DMS 273 (cell line): ENCODE measurements at regions not wholly inside any gene's neighbourhood (a gene's known extent, or its start where the extent isn't known, plus 50 kb on each side); places are given as distances from the start of the nearest gene placed in this dataset.
"Not testable (repeated sequence)": the region's sequence is repeated elsewhere in the genome, so short reads cannot be mapped to it uniquely, and the experiment has no call there.

Experiments used
- DNase-seq: peaks from one replicate; lab custom pipeline; 2025; ENCODE audit not compliant: unreplicated experiment; lab: John Stamatoyannopoulos, UW

GRCh38 chrX:110965409-110966090, 130.4 kb upstream of the PAK3 start:
- no peak for DNase-seq

DNA sequence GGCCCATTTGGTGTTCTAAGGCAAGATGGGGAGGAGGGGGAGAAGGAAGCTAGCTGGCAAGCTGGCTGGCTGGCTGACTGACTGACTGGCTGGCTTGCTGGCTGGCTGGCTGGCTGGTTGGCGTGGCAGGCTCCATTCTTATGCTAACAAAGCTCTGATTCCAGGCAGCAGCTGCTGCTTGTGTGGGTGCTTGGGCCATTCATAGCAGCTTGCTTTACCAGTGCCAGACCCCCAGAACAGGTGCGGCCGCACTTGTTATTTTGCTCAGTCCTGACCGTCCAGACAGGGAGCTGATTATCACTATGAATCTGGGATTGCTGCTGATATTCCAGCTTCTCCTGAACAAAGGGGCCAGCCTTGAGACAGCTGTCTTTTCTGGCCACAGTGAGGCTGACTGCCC, 131.2 kb upstream of the PAK3 start:
- peak; percentile 6 for DNase-seq

DNA sequence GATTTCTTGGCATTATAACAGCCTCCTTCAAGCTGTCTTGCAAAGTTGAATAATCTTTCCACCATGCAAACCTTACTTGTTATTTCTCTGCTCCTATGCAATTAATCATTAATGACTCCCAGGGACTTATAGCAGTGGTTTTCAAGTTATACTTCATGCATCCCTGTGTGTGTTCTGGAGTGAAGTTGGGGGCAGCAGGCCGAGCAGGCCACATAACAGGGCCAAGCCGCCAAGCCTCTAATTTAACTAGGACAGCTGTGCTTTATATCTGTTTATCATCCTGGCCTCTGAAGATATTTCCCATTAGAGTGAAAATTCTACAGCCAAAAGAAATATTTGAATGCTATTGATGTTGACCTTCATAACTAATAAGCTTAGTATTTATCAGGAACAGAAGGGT, 133.5 kb upstream of the PAK3 start:
- DNase-seq, result no peak

GRCh38 chrX:110955706-110956105, 140.3 kb upstream of the PAK3 start:
- no peak for DNase-seq

DNA sequence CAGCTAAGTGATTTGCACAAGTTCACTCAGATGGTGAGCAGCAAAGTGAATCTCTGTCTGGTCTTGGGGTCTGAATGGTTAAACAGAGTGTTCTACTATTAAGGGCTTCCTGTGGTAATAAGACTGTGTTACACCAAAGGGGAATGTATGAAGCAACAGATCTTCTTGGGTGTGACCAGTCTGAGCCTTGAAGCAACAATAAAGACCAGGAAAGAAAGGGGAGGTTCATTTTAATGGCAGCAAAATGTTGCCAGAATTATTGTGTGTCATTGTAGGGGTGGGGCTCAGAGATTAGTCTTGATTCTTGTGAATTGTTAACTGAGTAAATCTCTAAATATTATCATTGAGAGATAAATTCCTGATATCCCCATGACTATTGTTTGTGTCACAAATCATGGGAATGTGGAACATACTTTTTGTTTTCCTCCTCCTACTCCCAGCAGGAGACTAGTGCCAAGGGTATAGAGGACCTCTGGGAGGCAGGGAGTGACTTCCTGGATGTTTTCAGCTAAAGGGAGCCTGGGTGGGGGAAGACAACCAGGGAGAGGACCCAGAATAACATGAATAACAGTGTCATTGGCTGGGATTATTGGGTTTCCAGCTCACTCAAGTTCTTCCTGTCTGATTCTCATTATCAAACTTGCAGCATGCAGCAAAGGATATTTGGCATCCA, 141.4 kb upstream of the PAK3 start:
- no peak for DNase-seq

DNA sequence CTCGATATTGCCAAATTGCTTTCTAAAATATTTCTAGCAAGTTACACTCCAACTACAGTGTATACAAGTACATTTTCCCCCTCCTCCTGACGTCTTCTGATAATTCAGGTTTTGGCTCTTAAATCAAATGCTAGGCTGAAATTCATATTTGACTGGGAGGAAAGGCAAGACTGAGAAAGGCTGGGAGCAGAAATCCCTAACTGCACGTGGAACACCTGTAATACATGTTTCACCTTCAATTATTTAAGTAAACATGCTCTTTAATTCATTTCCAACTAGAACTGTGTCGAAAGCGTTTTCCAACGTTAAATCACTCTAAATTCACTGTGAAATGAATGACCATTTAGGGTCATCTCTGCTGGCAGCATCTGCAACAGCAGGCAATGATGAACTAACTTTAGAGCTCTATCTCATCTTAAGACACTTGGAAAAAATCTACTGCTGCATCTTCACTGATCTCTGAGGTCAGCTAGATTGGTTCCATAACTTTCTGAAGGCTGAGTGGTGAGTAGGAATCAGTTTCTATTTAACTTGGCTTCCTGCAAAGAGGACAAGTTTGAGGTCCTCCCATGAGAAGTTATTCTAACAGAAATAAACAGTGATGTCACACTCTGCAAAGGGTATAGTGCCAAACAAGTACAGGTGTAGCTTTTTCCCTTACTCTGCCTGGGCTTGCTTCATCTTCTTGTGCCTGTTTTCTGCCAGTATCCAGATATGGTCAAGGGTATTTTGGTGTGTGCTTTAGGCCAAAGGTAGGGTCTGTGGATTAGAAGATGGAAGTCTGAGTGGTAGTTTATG, 144.3 kb upstream of the PAK3 start:
- DNase-seq, result no peak

- no peak for DNase-seq
These were observed 149.4 kb upstream of the CHRDL1 start for GRCh38 chrX:110944751-110945675.

GRCh38 chrX:110944311-110944750, 148.7 kb upstream of the CHRDL1 start:
- peak; percentile 50 for DNase-seq

DNA sequence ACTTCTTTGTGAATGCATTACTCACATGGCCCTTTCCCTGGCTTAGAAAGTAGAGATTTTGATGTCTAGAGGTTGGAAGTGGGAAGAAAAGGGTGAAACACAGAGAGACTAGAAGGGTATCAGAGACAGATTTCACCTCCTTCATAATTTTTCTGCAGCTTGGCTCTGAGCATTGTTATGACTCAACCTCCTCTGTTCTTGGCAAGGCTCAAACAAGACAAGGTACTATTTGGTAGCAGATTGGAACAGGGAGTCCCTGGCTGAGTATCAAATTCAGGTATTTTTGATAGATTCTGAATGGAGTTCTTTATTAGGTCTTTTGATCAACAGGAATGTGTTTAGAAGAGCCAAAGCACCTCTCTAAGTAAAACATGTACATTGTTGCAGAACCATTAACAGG, 146.3 kb upstream of the CHRDL1 start:
- DNase-seq, result no peak

DNA sequence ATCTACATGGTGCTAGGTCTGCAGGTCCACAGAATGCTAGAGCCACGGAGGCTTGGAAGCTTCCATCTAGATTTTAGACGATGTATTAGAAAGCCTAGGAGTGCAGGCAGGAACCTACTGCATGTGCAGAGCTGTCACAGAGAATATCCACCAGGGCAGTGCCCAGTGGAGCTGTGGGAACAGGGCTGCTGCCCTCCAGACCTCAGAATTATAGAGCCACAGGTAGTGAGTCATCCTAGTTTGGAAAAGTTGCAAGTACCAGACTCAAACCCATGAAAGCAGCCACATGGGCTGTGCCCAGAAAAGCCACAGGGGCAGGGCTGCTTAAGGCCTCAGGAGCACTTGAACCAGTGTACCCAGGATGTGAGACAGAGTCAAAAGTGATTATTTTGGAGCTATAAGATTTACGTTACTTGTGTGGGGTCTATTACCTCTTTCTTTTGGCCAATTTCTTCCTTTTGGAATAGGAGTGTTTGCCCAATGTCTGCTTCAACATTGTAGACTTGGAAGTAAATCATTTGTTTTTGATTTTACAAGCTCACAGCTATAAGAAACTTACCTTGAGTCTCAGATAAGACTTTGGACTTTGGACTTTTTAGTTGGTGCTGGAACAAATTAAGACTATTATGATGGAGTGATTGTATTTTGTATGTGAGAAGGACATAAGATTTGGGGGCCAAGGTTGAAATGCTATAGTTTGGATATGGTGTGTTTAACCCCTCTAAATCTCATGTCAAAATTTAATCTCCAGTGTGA, 143.5 kb upstream of the CHRDL1 start:
- no peak for DNase-seq

GRCh38 chrX:110924871-110925270, 129.3 kb upstream of the CHRDL1 start:
- no peak for DNase-seq

- DNase-seq, result peak; percentile 24
These were observed 125.4 kb upstream of the CHRDL1 start for GRCh38 chrX:110920991-110921390.

DNA sequence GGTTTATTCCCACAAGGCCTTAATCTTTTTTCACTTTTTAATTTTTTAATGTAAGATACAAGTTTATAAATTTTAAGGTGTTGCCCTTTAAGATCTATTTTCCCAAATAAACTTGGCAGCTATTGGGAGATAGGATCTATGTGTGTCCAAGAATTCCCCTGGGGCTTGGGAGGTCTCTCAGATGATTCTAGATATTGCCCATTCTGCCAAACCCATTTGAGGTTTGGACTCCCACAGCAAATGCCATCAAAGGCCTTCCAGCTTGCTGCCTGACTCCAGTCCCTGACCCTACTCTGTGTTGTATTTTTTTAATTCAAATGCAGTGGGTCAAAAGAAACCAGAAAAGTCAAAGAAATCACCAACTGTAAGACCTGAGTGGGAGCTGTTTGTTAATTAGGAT, 120.0 kb upstream of the CHRDL1 start:
- DNase-seq, result peak; percentile 26

- peak; percentile 69 for DNase-seq
These were observed 119.5 kb upstream of the CHRDL1 start for GRCh38 chrX:110915111-110915510.

DNA sequence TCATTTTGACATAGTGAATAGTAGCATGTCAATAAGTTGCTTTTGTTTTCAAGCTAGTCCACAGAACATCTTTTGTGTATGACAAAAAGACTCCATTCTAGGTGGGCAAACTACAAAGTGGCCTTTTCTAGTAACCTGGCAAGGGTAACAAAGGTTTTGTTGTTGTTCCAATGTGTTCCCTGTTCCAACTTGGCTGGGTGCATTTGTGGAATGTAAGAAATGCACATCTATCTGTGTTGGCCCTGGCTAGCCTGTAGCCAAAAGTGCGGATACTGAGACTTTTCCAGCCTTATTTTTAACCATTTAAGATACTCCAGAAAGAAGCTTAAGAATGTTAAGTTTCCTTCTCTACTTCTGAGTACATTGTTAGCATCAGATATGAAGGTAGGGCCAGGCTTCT, 118.7 kb upstream of the CHRDL1 start:
- no peak for DNase-seq

DNA sequence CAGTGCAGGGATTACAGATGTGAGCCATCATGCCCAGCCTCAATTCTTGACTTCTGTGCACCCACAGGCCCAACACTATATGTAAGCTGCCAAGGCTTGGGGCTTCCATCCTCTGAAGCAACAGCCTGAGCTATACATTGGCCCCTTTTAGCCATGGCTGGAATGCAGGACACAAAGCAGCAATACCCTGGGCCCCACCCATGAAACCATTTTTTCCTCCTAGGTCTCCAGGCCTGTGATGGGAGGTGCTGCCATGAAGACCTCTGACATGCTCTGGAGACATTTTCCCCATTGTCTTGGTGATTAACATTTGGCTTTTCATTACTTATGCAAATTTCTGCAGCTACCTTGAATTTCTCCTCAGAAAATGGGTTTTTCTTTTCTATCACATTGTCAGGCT, 109.1 kb upstream of the CHRDL1 start:
- not testable (repeated sequence) for DNase-seq

- no peak for DNase-seq
These were observed 86.4 kb upstream of the CHRDL1 start for GRCh38 chrX:110881971-110882370.

- DNase-seq, result no peak
These were observed 81.7 kb upstream of the CHRDL1 start for GRCh38 chrX:110877326-110877725.

- DNase-seq, result no peak
These were observed 76.2 kb upstream of the CHRDL1 start for GRCh38 chrX:110871839-110872238.

GRCh38 chrX:110866421-110866820, 70.8 kb upstream of the CHRDL1 start:
- no peak for DNase-seq
